ENCODE measurements at regions not wholly inside any gene's neighbourhood (a gene's known extent, or its start where the extent isn't known, plus 50 kb on each side); places are given as distances from the start of the nearest gene placed in this dataset.

- H3K4me1 ChIP-seq (ENCODE audit: control insufficient read depth, insufficient read depth, low read length), result no peaks in the 10 kb centered on the region
- ChIA-PET POLR2A (no interaction called here), CTCF (no interaction called here)
- H3K9me3 ChIP-seq (ENCODE audit: control insufficient read depth, insufficient read depth, low read depth, low read length), result no peaks in the 10 kb centered on the region; the same call in 1 of the 2 replicates
- H3K36me3 ChIP-seq (ENCODE audit: control insufficient read depth in 2 of 2, insufficient read depth in 1 of 2, low read length in 2 of 2), result no peaks in the 10 kb centered on the region
- H3K27ac ChIP-seq (ENCODE audit: extremely low read depth, low read depth, low read length), result no peak overlapping the region
- H3K4me3 ChIP-seq (ENCODE audit: low read depth, low read length), result no peak overlapping the region
- no peak for TF ChIP-seq TCF7L2 (IDR thresholded peaks at IDR 0.05; ENCODE audit: borderline replicate concordance, low read depth, low read length)
- no peak for TF ChIP-seq ZNF19 (tag by site-specific recombination; IDR thresholded peaks at IDR 0.05; ENCODE audit: low read depth)
- TF ChIP-seq ZNF548 (tag by site-specific recombination; IDR thresholded peaks at IDR 0.05), result no peak
- TF ChIP-seq ZSCAN23 (tag by site-specific recombination; IDR thresholded peaks at IDR 0.05), result no peak
- no peak for TF ChIP-seq ZBTB8A (tag by site-specific recombination; IDR thresholded peaks at IDR 0.05)
- TF ChIP-seq PATZ1 (tag by site-specific recombination; IDR thresholded peaks at IDR 0.05), result no peak
- no peak for TF ChIP-seq ZNF24 (tag by site-specific recombination; IDR thresholded peaks at IDR 0.05)
- no peak for TF ChIP-seq ZNF629 (tag by site-specific recombination; IDR thresholded peaks at IDR 0.05)
- TF ChIP-seq, protein P1, sequence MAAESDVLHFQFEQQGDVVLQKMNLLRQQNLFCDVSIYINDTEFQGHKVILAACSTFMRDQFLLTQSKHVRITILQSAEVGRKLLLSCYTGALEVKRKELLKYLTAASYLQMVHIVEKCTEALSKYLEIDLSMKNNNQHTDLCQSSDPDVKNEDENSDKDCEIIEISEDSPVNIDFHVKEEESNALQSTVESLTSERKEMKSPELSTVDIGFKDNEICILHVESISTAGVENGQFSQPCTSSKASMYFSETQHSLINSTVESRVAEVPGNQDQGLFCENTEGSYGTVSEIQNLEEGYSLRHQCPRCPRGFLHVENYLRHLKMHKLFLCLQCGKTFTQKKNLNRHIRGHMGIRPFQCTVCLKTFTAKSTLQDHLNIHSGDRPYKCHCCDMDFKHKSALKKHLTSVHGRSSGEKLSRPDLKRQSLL (tag by site-specific recombination; IDR thresholded peaks at IDR 0.05), result no peak
- TF ChIP-seq, protein P2, sequence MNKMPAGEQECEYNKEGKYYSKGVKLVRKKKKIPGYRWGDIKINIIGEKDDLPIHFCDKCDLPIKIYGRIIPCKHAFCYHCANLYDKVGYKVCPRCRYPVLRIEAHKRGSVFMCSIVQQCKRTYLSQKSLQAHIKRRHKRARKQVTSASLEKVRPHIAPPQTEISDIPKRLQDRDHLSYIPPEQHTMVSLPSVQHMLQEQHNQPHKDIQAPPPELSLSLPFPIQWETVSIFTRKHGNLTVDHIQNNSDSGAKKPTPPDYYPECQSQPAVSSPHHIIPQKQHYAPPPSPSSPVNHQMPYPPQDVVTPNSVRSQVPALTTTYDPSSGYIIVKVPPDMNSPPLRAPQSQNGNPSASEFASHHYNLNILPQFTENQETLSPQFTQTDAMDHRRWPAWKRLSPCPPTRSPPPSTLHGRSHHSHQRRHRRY (tag by site-specific recombination; IDR thresholded peaks at IDR 0.05), result no peak
- TF ChIP-seq BCL6B (tag by site-specific recombination; IDR thresholded peaks at IDR 0.05), result no peak
- no peak for TF ChIP-seq ZNF169 (tag by site-specific recombination; IDR thresholded peaks at IDR 0.05)
- no peak for TF ChIP-seq ZNF48 (tag by site-specific recombination; IDR thresholded peaks at IDR 0.05)
These were observed 333.0 kb downstream of the SFMBT2 start for GRCh38 chr10:7077880-7078279.

DNA sequence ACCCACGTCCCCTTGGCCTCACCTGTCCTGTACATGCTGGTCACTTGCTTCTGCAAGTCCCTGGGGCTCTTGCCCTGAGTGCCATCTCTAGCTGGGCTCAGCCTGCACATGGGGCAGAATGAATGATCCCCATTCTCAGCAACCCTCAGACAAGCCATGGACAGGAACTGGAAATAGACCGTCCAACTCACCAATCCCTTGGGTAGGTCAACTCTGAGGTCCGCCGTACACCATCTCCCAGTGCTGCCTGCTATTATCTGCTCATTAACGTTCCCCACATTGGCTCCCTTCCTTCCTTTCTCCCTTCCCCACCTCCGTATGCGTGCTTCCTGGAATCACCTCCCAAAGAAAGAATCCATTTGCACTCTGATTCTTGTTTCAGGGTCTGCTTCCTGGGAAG is 335.0 kb downstream of the SFMBT2 start:
- ChIA-PET CTCF (no interaction called here), POLR2A (no interaction called here)
- no peak overlapping the region for H3K27ac ChIP-seq (ENCODE audit: extremely low read depth, low read depth, low read length)
- no peaks in the 10 kb centered on the region; the same call in 1 of the 2 replicates for H3K9me3 ChIP-seq (ENCODE audit: control insufficient read depth, insufficient read depth, low read depth, low read length)
- no peak overlapping the region for H3K4me3 ChIP-seq (ENCODE audit: low read depth, low read length)
- H3K36me3 ChIP-seq (ENCODE audit: control insufficient read depth in 2 of 2, insufficient read depth in 1 of 2, low read length in 2 of 2), result no peaks in the 10 kb centered on the region
- no peaks in the 10 kb centered on the region for H3K4me1 ChIP-seq (ENCODE audit: control insufficient read depth, insufficient read depth, low read length)
- TF ChIP-seq ZNF248 (tag by site-specific recombination; IDR thresholded peaks at IDR 0.05) (no peak), ZBTB1 (tag by site-specific recombination; IDR thresholded peaks at IDR 0.05) (no peak), ZNF501 (tag by site-specific recombination; IDR thresholded peaks at IDR 0.05) (no peak), ZNF621 (tag by site-specific recombination; IDR thresholded peaks at IDR 0.05) (no peak), PRDM1 (tag by site-specific recombination; IDR thresholded peaks at IDR 0.05) (no peak), ZSCAN18 (tag by site-specific recombination; IDR thresholded peaks at IDR 0.05) (no peak), ZBTB49 (tag by site-specific recombination; IDR thresholded peaks at IDR 0.05; ENCODE audit: low read depth) (no peak), ZBTB8A (tag by site-specific recombination; IDR thresholded peaks at IDR 0.05) (no peak), GLIS1 (tag by site-specific recombination; IDR thresholded peaks at IDR 0.05) (no peak), ZBTB7A (tag by site-specific recombination; IDR thresholded peaks at IDR 0.05; ENCODE audit: low read depth) (no peak), ZNF223 (tag by site-specific recombination; IDR thresholded peaks at IDR 0.05) (no peak)
- TF ChIP-seq, protein P3, sequence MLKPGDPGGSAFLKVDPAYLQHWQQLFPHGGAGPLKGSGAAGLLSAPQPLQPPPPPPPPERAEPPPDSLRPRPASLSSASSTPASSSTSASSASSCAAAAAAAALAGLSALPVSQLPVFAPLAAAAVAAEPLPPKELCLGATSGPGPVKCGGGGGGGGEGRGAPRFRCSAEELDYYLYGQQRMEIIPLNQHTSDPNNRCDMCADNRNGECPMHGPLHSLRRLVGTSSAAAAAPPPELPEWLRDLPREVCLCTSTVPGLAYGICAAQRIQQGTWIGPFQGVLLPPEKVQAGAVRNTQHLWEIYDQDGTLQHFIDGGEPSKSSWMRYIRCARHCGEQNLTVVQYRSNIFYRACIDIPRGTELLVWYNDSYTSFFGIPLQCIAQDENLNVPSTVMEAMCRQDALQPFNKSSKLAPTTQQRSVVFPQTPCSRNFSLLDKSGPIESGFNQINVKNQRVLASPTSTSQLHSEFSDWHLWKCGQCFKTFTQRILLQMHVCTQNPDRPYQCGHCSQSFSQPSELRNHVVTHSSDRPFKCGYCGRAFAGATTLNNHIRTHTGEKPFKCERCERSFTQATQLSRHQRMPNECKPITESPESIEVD (tag by site-specific recombination; IDR thresholded peaks at IDR 0.05), result no peak

Data from HEK293 (cell line).